GM18858 (cell line): ENCODE measurements at regions not wholly inside any gene's neighbourhood (a gene's known extent, or its start where the extent isn't known, plus 50 kb on each side); places are given as distances from the start of the nearest gene placed in this dataset.

ENCODE experiments used
- ATAC-seq: cut with Tn5 transposase; IDR thresholded peaks from one replicate; pipeline ENCODE4 v1.9.1; 2021; ENCODE audit not compliant: unreplicated experiment

DNA sequence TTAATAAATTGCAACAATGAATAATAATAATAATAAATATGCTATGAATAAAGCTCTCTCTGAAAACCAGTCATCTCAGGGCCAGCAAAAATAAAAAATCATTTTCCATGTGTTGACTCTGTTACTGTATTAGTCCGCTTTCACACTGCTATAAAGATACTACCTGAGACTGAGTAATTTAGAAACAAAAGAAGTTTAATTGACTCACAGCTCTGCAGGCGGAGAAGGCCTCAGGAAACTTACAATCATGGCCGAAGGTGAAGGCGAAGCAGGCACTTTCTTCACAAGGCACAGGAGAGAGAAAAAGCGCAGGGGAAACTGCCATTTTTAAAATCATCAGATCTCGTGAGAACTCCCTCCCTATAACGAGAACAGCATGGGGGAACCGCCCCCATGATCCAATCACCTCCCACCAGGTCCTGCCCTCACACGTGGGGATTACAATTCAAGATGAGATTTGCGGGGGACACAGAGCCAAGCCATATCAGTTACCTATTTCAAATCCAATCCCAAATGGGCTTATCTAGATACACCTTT lies 224.1 kb downstream of the IGSF11 start:
- peak; percentile 19 for ATAC-seq

DNA sequence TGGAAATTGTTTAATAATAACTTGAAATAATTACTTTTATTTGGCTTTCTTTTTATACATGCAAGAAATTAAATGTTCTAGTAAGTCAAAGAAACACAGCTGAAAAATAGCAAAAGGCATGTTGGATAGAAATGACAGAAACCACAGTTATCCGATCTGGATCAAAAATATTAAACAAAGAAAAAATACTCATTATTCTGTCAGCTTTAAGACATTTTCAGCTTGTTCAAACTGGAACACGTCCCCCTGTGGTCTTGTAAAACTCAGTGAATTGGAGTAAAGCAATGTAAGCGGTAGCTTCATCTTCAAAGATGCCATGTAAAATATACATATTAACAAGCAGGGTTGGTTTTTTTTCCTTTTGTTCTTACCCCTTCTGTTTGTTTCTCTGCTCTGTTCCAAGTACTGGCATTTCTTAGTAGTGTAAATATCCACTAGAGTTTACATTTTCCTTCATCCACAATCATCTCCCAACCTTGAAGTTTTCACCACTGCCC lies 223.4 kb downstream of the IGSF11 start:
- no peak for ATAC-seq

DNA sequence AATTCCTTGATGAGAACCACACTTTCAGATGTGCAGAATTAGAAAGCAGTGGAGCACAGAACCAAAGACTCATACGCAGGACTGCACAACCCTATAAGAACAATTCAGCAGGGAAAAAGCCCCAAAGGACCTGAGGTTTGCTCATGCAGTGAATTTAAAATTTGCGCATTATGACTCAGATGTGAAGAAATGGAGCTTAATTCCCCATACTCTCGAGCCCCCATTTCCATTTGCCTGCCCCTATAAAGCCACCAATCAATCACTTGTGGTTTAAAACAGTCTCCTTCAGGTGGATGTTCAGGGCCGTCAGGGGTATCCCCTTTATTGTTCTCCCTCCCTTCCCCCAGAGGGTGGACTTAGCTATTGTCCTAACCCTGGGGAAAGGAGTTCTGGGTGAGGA lies 221.2 kb downstream of the IGSF11 start:
- ATAC-seq, result no peak

DNA sequence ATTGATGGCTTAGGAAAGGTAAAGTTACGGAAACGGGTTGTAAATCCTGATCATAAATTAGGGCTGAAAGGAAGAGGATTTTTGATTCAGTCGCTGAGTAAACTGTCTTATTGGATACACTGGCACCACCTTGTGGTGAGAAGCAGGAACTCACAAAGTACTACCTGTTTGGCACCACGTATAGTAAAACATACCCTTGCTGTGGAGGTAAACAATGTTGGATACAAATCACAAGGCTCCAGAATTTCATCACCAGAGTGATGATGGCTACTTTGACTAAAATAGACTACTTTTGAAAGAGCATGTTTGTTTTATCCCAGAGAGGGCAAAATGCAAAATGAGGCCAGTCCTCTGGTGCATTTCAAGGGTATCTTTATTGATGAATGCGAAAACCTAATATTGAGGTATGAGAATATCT lies 216.9 kb downstream of the IGSF11 start:
- ATAC-seq, result peak; percentile 86

DNA sequence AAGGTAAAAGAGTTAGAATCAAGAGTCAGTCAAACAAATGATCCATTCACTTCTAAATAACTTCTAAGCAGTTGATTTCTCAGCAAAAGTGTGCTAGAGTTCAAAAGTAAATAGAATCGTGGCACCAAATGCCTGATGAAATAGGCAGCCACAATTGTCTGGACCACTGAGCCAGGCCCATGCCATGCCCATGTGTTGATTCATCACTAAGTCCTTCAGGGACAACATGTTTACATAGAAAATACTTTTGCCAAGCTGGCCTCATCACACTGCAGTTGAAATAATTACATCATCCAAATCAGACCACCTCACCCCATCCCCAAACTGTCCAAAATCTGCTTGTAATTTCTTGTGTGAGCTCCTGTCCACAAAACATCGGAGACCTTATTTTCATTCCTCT lies 216.3 kb downstream of the IGSF11 start:
- no peak for ATAC-seq

DNA sequence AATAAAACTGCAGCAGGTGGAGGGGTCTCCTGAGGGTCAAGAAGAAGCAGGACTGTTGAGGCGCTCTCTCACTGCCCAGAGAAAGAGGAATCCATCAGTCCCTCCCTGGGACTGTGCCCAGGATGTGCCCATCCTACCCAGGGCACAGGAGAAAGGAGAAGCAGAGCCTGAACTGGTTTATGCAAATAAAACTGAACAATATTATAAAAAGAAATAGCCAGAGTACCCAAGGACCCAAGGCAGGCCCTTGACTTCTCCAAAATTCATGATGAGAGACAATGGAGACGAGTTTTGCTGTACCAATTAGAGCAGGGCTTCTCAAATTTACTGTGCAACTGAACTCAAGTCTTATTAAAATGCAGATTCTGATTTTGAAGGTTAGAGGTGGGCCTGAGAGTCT lies 211.0 kb downstream of the IGSF11 start:
- no peak for ATAC-seq

DNA sequence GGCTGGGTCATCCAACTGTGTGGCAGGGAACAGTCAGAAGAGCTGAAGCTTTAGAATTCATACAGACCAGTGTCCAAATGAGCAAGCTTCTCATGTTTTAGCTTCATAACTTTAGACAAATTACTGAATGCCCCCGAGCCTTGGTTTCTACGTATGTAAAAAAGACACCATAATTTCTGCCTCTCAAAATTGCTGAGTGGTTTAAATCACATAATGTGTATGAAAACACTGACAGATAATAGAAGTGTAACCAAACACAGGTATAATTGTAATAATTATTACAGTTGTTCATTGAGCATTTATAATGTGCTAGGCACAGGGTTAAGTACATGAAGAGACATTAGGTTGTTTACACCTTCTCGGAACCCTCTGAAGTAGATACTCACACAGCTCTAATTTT lies 207.2 kb downstream of the IGSF11 start:
- no peak for ATAC-seq

DNA sequence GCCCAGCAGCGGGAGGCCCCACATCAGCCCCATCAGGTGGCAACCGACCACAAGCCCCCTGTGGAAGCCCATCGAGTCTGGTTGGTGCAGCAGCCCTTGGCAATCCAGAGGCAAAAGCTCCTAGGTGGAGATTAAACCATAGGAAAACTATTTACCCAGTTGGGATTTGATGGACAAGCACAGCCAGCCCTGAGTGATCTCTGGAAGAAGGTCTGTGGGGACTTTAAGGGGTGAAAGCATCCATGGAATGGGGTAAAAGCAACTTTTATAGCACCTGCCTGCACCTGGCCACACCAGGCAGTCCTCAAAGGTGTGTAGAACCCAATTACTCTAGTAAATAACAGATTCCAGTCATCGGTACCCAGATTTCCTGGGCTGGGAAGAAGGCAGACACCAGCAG lies 206.3 kb downstream of the IGSF11 start:
- no peak for ATAC-seq

DNA sequence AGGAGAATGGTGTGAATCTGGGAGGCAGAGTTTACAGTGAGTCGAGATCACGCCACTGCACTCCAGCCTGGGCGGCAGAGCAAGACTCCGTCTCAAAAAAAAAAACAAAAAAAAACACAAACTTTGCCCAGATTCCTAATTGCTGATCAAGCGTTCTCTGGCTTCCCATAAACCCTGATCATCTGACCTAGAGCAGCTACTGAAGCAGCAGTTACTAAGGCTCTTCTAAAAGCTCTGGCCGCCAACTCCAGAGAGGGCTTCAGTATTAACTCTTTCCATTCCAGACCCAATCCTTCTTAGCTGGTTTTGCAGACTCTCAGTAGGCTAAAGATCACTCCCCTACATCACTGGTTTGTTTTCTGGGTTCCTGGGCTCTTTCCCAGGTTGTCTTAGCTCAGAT lies 201.6 kb downstream of the IGSF11 start:
- ATAC-seq, result no peak

DNA sequence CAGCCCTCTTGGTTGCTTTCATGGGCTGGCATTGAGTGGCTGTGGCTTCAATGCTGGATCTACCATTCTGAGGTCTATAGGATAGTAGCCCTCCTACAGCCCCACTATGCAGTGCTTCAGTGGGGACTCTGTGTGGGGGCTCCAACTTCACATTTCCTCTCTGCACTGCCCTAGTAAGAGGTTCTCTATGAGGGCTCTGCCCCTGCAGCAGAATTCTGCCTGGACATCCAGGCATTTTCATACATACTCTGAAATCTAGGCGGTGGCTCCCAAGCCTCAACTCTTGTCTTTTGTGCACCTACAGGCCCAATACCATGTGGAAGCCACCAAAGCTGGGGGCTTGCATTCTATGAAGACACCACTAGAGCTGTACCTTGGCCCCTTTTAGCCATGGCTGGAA lies 195.8 kb downstream of the IGSF11 start:
- no peak for ATAC-seq

DNA sequence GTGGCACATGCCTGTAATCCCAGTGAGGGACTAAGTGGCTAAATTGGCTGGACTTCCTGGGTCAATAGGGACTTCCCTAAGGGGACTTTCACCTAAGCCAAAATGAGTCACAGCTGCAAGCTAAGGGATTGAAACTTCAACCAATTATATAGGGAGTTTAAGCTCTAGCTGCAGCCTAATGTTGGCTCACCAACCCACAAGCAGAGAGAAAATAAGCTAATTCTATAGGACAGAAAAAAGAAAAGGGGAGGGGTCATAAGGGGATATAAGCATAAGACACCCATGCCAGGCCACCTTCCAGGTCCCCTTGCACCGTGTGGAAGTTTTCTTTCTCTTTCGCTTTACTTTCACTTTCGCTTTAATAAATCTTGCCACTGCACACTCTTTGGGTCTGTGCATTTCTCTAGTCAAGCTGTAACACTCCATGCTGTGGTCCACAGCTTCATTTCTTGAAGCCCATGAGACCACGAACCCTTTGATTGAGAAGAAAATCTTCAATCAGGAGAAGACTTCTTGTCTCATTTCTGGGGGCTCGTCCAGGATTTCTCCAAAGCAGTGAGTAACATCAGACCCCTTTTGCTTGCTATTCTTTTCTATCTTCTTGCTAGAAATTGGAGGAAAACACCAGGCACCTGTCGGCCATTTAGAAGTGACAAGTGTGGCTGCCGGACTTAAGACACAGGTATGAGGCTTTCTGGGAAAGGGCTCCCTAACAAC lies 192.3 kb downstream of the IGSF11 start:
- ATAC-seq, result no peak

DNA sequence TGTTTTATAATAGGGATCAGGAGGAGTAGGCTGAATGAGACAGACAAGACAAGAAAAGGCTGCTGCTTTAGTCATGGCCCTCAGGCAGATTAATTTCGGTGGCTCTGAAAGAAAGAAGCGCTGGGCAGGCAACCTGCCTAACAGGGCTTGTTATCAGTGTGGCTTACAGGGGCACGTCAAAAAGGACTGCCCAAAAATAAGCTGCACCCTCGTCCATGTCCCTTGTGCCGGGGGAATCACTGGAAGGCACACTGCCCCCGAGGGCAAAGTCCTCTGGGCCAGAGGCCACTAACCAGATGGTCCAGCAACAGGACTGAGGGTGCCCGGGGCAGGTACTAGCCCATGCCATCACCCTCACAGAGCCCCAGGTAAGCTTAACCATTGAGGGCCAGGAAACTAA lies 188.5 kb downstream of the IGSF11 start:
- no peak for ATAC-seq
